GM23248 (cell line): ENCODE measurements at regions not wholly inside any gene's neighbourhood (a gene's known extent, or its start where the extent isn't known, plus 50 kb on each side); places are given as distances from the start of the nearest gene placed in this dataset.

Experiments
- DNase-seq: peaks from one replicate; pipeline ENCODE4 v3.0.0-alpha.2; 2015
- H2AFZ ChIP-seq: fragments of 200-600 bp; sonication (generic); 2 replicates; pipeline ENCODE4 v1.6.1; 2016; ENCODE audit warnings: antibody characterized with exemption
- H3F3A ChIP-seq: fragments of 200-600 bp; sonication (generic); 2 replicates; pipeline ENCODE4 v1.6.1; 2016; ENCODE audit warnings: mild to moderate bottlenecking, antibody characterized with exemption, mixed run types; ENCODE audit not compliant: insufficient read depth
- H3K27ac ChIP-seq: fragments of 200-600 bp; sonication (generic); 2 replicates; pipeline ENCODE4 v1.5.1; 2016; ENCODE audit warnings: mild to moderate bottlenecking
- H3K27me3 ChIP-seq: fragments of 200-600 bp; sonication (generic); replicated peaks from 2 replicates; pipeline ENCODE4 v1.6.1; 2016; ENCODE audit warnings: mild to moderate bottlenecking; ENCODE audit not compliant: insufficient read depth
- H3K36me3 ChIP-seq: fragments of 200-600 bp; sonication (generic); 2 replicates; pipeline ENCODE4 v1.6.1; 2016; ENCODE audit warnings: low read depth, mild to moderate bottlenecking
- H3K4me1 ChIP-seq: fragments of 200-600 bp; sonication (generic); 2 replicates; pipeline ENCODE4 v1.6.1; 2016; ENCODE audit warnings: mild to moderate bottlenecking; ENCODE audit not compliant: insufficient read depth
- H3K4me2 ChIP-seq: fragments of 200-600 bp; sonication (generic); one replicate; pipeline ENCODE4 v1.6.1; 2016; ENCODE audit warnings: mild to moderate bottlenecking; ENCODE audit not compliant: unreplicated experiment
- H3K4me3 ChIP-seq: fragments of 200-600 bp; sonication (generic); 2 replicates; pipeline ENCODE4 v1.5.1; 2016; ENCODE audit warnings: mild to moderate bottlenecking
- H3K79me2 ChIP-seq: fragments of 200-600 bp; sonication (generic); 2 replicates; pipeline ENCODE4 v1.6.1; 2016; ENCODE audit warnings: mild to moderate bottlenecking; ENCODE audit not compliant: insufficient read depth
- H3K9ac ChIP-seq: fragments of 200-600 bp; sonication (generic); 2 replicates; pipeline ENCODE4 v1.6.1; 2016; ENCODE audit warnings: mild to moderate bottlenecking
- H3K9me2 ChIP-seq: fragments of 200-600 bp; sonication (generic); 2 replicates; pipeline ENCODE4 v1.6.1; 2016; ENCODE audit warnings: mixed run types, mild to moderate bottlenecking, moderate library complexity; ENCODE audit not compliant: insufficient read depth
- H3K9me3 ChIP-seq: fragments of 200-600 bp; sonication (generic); one replicate; pipeline ENCODE4 v1.6.1; 2017; ENCODE audit warnings: low read depth
- H4K20me1 ChIP-seq: fragments of 200-600 bp; sonication (generic); 2 replicates; pipeline ENCODE4 v1.6.0; 2016; ENCODE audit not compliant: insufficient read depth
- EZH2 ChIP-seq: fragments of 200-600 bp; sonication (generic); IDR thresholded peaks from 2 replicates; pipeline ENCODE4 v1.6.1; 2018; ENCODE audit warnings: antibody characterized with exemption, mild to moderate bottlenecking; ENCODE audit not compliant: insufficient read depth, poor library complexity, severe bottlenecking
- EZH2phosphoT487 ChIP-seq: fragments of 200-600 bp; sonication (generic); IDR thresholded peaks from 2 replicates; pipeline ENCODE4 v1.6.1; 2018; ENCODE audit warnings: antibody characterized with exemption, moderate library complexity, mild to moderate bottlenecking, low read depth; ENCODE audit not compliant: insufficient read depth
- WGBS, 2 experiments: methylation state at CpG; one replicate each; pipeline ENCODE4 v1.1.6; 2015 to 2017; ENCODE audit warnings: low lambda C conversion rate in 2 of 2, low coverage in 1 of 2; ENCODE audit errors: missing lambda C conversion rate in 2 of 2; 5-methylcytosine and 5-hydroxymethylcytosine counted together
- in situ Hi-C: fragments of 300-500 bp; cut with MboI; formaldehyde crosslinking; loops from 2 replicates; pipeline ENCODE4 v1.15.0; 2020

DNA sequence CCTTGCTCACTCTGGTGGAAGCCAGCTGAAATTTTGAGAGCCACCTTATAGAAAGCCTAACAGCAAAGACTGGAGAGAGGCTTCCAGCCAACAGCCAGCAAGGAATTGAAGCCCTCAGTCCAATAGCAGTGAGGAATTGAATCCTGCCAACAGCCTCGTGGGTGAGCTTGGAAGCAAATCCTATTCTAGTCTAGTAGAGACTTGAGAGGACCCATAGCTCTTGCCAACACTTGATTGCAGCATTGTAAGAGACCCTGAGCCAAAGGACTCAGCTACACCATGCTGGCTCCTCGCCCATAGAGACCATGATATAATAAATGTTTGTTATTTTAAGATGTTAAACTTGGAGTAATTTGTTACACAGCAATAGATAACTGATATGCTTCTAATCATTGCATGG lies 403.0 kb upstream of the TNP1 start:
- DNase-seq, result no peak

DNA sequence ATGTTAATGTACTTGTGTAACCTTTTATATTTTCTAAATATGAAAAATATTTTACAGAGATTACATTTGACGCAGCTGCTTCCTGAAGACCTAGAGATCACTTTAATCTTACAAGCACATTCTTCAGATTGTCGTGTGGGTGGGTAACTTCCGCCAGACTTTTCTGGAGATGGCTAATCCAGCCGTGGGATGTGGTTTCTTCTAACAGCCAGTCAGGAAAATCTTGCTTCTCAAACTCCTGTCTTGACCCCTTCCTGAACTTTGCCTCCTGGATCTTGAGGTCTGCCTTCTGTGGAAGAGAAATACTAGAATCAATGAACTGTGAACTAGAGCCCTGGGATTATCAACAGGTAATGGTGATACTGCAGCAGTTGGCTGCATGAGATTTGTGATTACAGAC lies 401.6 kb upstream of the TNP1 start:
- 75 to 82% methylated on average over 4 of the region's 4 CpGs for WGBS, 2 experiments
- DNase-seq, result no peak
- no peak overlapping the region for H2AFZ ChIP-seq
- H3K36me3 ChIP-seq, result no peaks in the 10 kb centered on the region
- H3K79me2 ChIP-seq, result no peaks in the 10 kb centered on the region
- no peaks in the 10 kb centered on the region for H4K20me1 ChIP-seq
- no peaks in the 10 kb centered on the region for H3K4me1 ChIP-seq
- in situ Hi-C loops, result no loop called here
- no peak overlapping the region for H3K4me2 ChIP-seq
- no peaks in the 10 kb centered on the region for H3F3A ChIP-seq
- no peak overlapping the region for H3K27ac ChIP-seq
- TF ChIP-seq EZH2, result no peak
- TF ChIP-seq EZH2phosphoT487, result no peak
- no peak overlapping the region for H3K4me3 ChIP-seq
- H3K9me2 ChIP-seq, result no peaks in the 10 kb centered on the region
- H3K9ac ChIP-seq, result no peak overlapping the region
- no peaks in the 10 kb centered on the region for H3K27me3 ChIP-seq
- H3K9me3 ChIP-seq, result no peaks in the 10 kb centered on the region

More for the DNA sequence above, 403.0 kb upstream of the TNP1 start:
- Histone ChIP-seq H3K9ac (no peak overlapping the region), H3K79me2 (no peaks in the 10 kb centered on the region), H3K36me3 (no peaks in the 10 kb centered on the region), H3K4me3 (no peak overlapping the region), H3K27ac (no peak overlapping the region), H3K27me3 (no peaks in the 10 kb centered on the region), H3F3A (no peaks in the 10 kb centered on the region), H2AFZ (no peak overlapping the region), H3K4me2 (no peak overlapping the region), H3K9me3 (no peaks in the 10 kb centered on the region), H3K9me2 (no peaks in the 10 kb centered on the region), H3K4me1 (no peaks in the 10 kb centered on the region), H4K20me1 (no peaks in the 10 kb centered on the region)
- WGBS, 2 experiments, result 28 to 36% methylated on average over 2 of the region's 2 CpGs
- in situ Hi-C loops, result no loop called here
- TF ChIP-seq EZH2phosphoT487, result no peak

DNA sequence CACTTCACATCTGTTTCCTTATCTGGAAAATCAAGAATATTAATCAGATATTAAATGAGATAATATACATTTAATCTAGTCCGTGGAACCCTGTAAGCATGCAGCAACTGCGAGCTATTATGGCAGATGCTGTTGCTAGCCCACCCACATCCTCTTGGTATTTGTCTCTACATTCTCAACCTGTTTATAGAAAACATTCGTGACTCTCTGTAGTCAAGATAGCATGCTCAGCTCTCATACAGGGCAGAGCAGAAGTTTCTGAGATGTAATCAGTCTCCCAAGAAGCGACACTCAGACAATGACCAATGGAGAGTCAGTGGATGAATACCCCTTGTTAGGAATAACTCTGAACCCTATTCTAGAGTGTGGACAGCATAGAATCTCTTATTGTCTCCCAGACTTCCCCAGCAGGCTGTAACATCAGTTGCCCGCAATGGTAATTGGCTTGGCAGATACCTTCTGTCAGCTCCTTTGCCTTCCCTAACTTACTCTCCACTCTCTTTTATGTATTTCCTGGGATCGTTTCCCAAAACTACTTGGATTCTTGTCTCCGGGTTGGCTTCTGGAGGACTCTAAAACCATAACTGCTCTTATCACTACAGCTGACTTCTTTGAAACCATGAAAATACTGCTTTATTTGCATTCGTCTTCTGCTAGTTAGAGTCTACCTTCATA lies 400.7 kb upstream of the TNP1 start:
- no peak for TF ChIP-seq EZH2phosphoT487
- TF ChIP-seq EZH2, result no peak
- no peaks in the 10 kb centered on the region for H3K4me1 ChIP-seq
- H3K27me3 ChIP-seq, result no peaks in the 10 kb centered on the region
- no peak overlapping the region for H3K27ac ChIP-seq
- H3F3A ChIP-seq, result no peaks in the 10 kb centered on the region
- H3K9me2 ChIP-seq, result no peaks in the 10 kb centered on the region
- H2AFZ ChIP-seq, result no peak overlapping the region
- DNase-seq, result no peak
- H4K20me1 ChIP-seq, result no peaks in the 10 kb centered on the region
- H3K4me2 ChIP-seq, result no peak overlapping the region
- no peak overlapping the region for H3K4me3 ChIP-seq
- 71 to 72% methylated on average over 8 of the region's 8 CpGs for WGBS, 2 experiments
- H3K9ac ChIP-seq, result no peak overlapping the region
- no peaks in the 10 kb centered on the region for H3K79me2 ChIP-seq
- H3K36me3 ChIP-seq, result no peaks in the 10 kb centered on the region
- no peaks in the 10 kb centered on the region for H3K9me3 ChIP-seq
- in situ Hi-C loops, result no loop called here

DNA sequence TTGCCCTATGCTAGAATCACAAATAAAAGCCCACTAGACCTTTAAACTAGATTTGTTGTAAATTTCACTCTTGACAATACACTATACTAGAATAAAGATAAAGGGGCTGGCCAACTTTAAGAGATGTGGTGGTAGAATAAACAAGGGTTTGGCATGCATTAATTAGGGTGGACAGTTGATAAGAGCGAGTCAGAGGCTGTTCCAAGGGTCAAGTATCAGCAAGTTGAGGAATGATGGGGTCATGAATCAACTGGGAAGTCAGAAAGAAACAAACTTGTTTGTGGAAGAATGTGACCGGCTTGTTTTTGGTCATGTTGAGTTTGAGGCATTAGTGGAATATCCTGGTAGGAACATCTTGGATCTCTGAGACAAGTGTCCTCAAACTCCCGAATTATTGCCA lies 398.3 kb upstream of the TNP1 start:
- DNase-seq, result no peak
- no peak overlapping the region for H3K4me2 ChIP-seq
- in situ Hi-C loops, result no loop called here

More for the DNA sequence above, 398.3 kb upstream of the TNP1 start:
- H3K9me3 ChIP-seq, result no peaks in the 10 kb centered on the region
- WGBS, 2 experiments, result 92 to 93% methylated on average over 3 of the region's 3 CpGs
- H3F3A ChIP-seq, result no peaks in the 10 kb centered on the region
- no peak overlapping the region for H2AFZ ChIP-seq
- H3K36me3 ChIP-seq, result no peaks in the 10 kb centered on the region
- no peak overlapping the region for H3K4me3 ChIP-seq
- TF ChIP-seq EZH2phosphoT487 (no peak), EZH2 (no peak)
- no peaks in the 10 kb centered on the region for H3K4me1 ChIP-seq
- no peak overlapping the region for H3K9ac ChIP-seq
- no peaks in the 10 kb centered on the region for H4K20me1 ChIP-seq
- H3K79me2 ChIP-seq, result no peaks in the 10 kb centered on the region
- H3K9me2 ChIP-seq, result no peaks in the 10 kb centered on the region
- no peak overlapping the region for H3K27ac ChIP-seq
- H3K27me3 ChIP-seq, result no peaks in the 10 kb centered on the region
